ENCODE measurements at regions not wholly inside any gene's neighbourhood (a gene's known extent, or its start where the extent isn't known, plus 50 kb on each side); places are given as distances from the start of the nearest gene placed in this dataset.
"Not testable (repeated sequence)": the region's sequence is repeated elsewhere in the genome, so short reads cannot be mapped to it uniquely, and the experiment has no call there.

- DNase-seq, result no peak
These were observed 134.5 kb upstream of the SEMA6A start for GRCh38 chr5:116709082-116709481.

- not testable (repeated sequence) for DNase-seq
These were observed 130.5 kb upstream of the SEMA6A start for GRCh38 chr5:116705121-116705519.

- no peak for DNase-seq
These were observed 129.3 kb upstream of the SEMA6A start for GRCh38 chr5:116703941-116704340.

DNA sequence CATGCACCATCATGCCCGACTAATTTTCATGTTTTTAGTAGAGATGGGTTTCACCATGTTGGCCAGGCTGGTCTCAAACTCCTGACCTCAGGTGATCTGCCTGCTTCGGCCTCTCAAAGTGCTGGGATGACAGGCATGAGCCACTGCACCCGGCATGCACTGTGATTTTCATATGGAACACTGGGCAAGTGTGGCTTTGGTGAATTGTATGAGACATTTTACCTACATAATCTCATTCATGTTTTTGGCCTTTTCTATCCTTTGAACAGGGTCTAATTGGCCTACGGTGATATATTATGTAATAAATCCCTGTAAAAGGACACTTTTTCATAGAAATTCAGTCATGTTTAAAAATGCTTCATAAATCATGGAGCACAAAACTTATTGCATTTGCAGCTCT is 128.7 kb upstream of the SEMA6A start:
- DNase-seq, result no peak

- DNase-seq, result no peak
These were observed 128.2 kb upstream of the SEMA6A start for GRCh38 chr5:116702776-116703175.

- no peak for DNase-seq
These were observed 124.7 kb upstream of the SEMA6A start for GRCh38 chr5:116699332-116699731.

DNA sequence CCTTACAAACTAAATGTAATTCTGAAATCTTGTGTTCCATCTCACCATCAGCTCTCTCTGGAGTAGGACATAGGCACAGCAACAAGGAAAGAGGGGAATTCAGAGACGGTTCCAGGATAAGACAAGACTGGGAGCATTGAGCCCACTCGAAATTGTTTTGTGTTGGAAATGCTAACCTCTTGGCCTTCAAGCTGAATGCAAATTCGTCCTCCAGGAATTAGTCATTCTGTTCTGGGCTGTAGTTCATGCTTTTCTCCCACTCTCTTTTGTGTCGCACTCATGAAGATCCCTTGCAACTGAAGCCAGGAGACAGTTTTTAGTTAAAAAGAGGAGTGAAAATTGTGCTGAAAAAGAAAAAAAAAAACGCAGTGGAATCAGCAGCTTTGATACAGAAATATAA is 121.7 kb upstream of the SEMA6A start:
- no peak for DNase-seq

DNA sequence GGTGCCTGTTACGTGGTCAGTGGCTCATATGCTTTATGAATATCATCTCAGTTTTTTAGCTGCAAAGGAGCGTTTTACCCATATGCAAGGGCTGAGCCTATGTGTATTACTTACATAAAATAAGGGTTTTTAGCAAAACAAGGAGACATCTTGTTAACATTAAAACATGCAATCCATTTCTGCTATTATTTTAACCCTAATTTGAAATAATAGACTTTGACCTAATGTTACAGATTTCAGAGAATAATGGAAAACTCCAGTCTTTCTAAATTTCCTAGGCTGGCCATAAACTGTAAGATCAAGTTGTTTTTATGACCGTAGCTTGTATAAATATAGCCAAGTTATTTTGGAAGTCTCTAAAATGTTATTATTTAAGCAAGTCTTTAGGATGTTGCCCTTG is 121.1 kb upstream of the SEMA6A start:
- DNase-seq, result no peak

GRCh38 chr5:116686438-116686837 is 111.8 kb upstream of the SEMA6A start:
- no peak for DNase-seq

- no peak for DNase-seq
These were observed 111.3 kb upstream of the SEMA6A start for GRCh38 chr5:116685931-116686330.

GRCh38 chr5:116685069-116685468 is 110.4 kb upstream of the SEMA6A start:
- DNase-seq, result no peak

GRCh38 chr5:116681334-116682013 is 106.9 kb upstream of the SEMA6A start:
- DNase-seq, result no peak

GRCh38 chr5:116675626-116675910 is 100.9 kb upstream of the SEMA6A start:
- DNase-seq, result no peak

- no peak for DNase-seq
These were observed 100.4 kb upstream of the SEMA6A start for GRCh38 chr5:116674881-116675625.

DNA sequence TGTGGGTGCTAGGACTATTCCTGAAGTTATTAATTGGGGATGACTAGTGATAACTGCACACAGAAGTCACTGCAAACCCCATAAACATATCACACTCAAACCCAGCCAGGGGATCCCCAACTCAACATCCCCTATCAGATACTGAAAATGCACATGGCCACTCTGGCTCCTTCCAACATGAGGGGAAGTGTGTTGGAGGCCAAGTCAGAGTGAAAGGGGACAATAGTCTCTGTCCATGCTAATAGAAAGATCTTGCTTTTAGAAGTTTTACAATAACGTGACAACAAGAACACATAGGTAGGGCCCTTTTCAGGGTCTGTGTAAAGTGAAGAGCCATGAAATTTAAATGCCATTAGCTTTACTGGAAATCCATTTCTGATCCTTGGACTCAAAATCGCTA is 98.8 kb upstream of the SEMA6A start:
- no peak for DNase-seq

DNA sequence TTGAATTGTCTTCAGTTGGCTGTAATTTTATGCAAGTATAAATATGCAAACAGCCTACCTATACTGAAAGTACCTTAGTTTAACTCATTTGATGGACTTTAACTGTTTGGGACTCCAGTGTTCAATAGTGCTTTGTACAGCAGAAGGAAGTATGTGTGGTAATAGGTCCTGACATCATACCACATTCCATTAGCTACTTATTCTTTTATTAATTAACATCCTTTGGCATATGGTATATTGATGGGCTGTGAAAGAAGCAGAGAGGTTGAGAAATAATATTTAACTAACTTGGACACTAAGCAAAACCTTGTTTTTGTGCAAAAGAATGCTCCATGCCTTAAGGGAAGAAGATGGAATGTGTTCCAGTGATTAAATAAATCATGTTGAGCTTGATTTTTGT is 97.6 kb upstream of the SEMA6A start:
- DNase-seq, result no peak

- no peak for DNase-seq
These were observed 96.7 kb upstream of the SEMA6A start for GRCh38 chr5:116671211-116671736.

- no peak for DNase-seq
These were observed 94.8 kb upstream of the SEMA6A start for GRCh38 chr5:116669261-116670031.

DNA sequence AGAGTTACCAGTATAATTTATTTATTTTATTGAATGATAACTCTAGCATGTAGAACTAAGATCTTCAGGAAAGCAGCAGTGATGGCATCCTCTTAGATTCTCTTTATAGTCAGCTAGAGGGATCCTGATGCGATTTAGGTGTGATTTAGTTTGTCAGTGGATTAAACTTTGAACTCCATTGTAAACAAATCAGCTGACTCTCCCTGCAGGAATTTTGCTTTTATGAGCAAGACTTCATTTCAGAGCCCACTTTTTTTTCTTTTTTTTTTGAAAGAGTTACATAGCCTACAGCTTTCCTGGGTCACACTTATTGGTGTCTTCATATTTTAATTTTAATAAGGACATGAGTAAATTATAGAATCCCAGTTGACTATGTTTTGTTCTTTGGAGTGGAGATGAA is 93.8 kb upstream of the SEMA6A start:
- DNase-seq, result no peak

DNA sequence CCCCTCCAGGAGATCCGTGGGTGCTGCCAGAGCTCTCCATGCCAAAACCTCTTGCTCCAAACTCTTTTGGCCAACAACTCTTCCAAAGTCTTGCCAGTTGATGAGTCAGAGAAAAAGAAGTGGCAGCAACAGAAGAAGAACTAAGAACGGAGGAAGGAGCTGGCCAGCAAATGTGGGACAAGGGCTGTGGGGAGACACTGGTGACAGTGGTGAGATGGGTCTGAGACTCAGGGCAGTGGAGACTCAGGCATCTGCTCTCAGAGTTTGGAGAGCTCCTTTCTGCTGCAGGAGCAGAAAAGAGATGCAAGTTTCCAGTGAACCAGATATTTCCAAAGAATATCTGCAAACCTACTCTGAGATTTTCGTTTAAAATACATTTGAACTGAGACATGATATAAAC is 92.3 kb upstream of the SEMA6A start:
- DNase-seq, result no peak

- no peak for DNase-seq
These were observed 90.4 kb upstream of the SEMA6A start for GRCh38 chr5:116664988-116665387.

DNA sequence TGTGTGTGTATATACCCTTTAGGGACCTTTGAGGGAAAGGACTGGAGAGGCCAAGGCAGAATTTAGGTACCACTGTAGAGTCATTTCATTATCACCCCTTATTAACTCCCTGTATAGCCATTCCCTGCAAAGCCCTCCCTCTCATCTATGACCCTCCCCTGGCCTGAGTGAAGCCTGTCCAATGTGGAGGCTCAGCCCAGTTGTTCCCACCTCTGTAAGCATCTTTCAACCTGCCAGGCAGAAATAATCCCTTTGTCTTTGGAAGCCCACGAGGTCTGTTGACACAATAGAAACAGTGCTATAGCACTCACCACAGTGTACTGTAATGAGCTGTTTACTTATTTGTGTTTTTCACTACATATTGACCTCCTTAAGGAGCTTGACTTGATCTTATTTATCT is 88.5 kb upstream of the SEMA6A start:
- no peak for DNase-seq

DNA sequence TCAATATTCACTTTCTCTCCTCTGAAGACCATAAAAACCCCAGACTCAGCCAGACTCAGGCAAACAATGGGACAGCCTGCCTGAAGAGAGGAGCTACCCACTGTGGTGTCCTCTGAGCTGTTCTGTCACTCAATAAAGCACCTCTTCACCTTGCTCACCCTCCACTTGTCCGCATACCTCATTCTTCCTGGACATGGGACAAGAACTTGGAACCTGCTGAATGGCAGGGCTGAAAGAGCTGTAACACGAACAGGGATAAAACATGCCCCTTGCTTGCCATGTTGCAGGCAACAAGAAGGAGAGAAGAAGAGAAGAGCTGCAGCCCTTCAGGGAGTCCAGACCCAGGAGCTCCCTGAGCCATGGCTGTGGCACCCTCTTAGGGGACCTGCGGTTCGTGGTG is 86.8 kb upstream of the SEMA6A start:
- DNase-seq, result no peak

DNA sequence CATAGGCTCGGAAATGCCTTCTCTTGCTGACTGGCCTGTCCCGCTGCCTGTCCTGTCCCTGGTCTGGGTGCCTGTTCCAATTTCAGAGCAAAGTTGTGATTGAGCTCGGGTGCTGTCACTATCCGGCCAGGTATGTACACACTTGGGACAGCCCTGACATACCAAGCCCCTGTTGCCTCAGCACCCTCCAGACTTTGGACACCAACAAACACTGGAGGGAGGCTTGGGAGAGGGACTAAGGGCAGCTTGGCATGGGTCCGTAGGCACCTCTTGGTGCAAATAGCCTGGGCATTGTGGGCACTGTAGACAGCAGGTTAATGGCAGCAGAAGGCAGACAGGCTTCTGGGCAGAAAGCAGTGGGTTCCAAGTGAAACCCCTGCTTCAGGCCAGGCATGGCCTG is 86.3 kb upstream of the SEMA6A start:
- no peak for DNase-seq

All from activated effector memory CD4-positive, alpha-beta T cell treated with anti-CD3 and anti-CD28 coated beads, Interleukin-2, amount 50 U/mL, for 16 hours (primary cell).